NCI-H226 (cell line): ENCODE measurements at regions not wholly inside any gene's neighbourhood (a gene's known extent, or its start where the extent isn't known, plus 50 kb on each side); places are given as distances from the start of the nearest gene placed in this dataset.

Experiments used
- DNase-seq: peaks from one replicate; pipeline ENCODE4 v3.0.0-alpha.2; 2015

DNA sequence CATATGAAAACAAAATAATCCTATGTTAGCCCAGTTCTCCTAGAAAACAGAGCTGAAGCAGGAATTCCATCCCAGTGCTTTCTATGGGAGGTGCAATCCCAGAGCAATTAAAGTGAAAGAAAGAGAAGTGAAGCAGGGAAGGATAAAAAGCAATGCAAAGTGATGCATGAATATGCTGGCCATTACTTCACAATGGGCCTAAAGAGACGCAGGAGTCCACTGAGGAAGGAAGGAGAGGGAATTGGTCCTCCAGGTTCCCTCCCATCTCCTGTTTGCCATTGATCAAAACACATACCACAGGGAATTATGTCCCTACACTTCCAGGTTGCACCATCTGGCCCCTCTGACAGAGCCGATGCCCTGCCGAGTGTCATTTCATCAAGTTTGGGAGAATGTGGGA, 392.2 kb upstream of the NFE2L3 start:
- no peak for DNase-seq

DNA sequence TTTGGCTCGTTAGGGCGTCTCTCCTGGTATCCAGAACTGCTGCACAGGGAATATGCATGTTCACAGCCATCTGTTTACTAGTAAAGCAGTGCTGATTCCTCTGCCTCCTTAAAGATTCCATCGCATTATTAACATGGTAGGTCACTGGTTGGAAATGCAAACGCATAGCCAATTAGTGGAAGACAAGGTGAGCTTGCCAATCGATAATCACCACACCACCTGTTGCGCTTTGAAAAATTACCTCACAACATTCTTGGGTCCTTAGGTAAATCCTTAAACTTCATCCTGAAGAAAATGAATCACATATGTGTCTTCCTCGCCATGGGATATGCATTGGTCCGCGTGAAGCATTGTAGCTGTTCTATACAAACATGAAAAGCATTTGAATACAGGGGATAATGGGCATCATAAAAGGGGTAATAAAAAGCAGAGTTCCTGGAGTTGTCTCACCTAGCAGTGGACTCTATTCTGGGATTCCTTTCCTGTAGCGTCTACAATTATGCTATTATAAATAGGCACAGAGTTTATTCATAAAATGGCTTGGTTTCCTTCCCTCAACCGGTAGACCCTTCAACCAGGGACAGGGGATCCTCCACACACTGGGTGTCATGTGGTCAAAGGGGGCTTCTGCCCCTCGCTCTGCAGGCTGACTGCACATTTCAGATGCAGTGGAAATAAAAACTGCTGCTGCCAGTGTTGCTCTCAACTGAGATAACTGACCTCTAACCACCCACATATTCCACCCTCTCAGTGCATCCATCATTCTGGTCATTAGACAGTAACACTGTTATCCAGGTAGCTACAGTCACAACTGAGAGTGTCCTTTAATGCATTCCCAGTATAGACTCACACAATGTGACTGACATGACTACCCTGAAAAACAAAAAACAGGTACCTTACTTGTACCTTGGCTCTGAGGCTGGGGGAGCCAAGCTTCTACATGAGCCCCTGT, 389.2 kb upstream of the NFE2L3 start:
- no peak for DNase-seq

- DNase-seq, result no peak
Measured at GRCh38 chr7:25763463-25763860, 388.5 kb upstream of the NFE2L3 start.

DNA sequence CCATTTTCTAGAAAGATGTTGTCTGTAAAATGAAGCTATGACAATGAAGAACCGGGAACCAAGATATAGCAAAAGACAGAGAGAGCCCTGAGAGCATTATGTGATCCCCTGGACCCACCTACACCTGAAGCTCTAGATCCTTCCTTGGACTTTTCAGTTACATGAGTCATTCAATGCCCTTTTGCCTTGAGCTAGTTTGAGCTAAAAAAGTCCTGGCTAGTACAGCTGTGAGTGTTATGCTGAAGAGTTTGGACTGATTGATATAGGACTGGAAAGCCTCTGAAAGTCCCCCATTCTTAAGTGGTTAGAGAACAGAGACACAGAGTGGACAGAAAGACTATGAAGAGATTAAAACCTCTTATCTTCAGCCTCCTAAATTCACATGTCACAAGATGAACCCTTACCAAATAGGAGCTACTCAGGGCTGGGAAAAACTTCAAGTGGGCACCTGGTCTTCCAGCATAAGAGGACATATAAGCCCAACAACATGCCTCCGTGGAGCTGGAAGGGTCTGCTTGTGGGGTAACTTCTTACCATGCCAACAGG, 386.8 kb upstream of the NFE2L3 start:
- no peak for DNase-seq

DNA sequence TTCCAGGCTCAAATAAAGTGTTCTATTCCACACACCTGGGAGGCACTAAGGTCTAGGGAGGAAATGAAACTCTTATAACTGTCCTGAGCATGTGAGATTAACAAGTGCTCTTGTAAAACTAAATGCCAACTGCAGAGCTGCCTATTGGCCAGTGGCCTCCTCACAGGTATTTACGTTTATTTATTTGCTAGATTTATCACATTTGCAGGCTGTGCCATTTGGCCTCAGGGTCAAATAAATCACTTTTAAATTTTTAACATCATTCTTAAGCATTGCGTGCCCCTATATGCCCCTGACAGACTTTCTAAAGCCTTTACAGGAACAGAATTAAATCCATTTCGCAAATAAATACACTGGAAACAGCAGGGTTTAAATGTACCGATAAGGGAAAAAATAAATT, 381.8 kb upstream of the NFE2L3 start:
- no peak for DNase-seq

- DNase-seq, result no peak
Measured at GRCh38 chr7:25770670-25771069, 381.3 kb upstream of the NFE2L3 start.

GRCh38 chr7:25771491-25771890, 380.5 kb upstream of the NFE2L3 start:
- DNase-seq, result no peak

DNA sequence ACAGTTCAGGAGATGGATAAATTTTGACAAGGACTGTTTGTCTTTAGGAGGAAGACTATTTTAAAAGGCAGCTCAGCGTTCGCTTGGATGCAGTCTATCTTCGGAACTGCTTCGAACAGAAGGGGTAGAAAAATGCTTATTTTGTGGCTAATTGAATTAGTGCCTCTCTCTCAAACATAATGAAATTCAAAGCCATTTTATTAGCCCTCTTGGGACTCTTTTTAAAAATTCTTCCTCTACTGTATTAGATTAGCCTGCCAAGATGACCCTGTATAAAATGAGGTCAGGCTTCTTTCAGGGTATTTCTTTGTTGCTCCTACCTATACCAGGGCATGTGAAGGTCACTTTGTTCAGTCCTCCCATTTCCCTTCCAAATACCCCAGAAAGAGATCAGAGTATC, 379.2 kb upstream of the NFE2L3 start:
- DNase-seq, result no peak

GRCh38 chr7:25774675-25775074, 377.3 kb upstream of the NFE2L3 start:
- no peak for DNase-seq

GRCh38 chr7:25775570-25775969, 376.4 kb upstream of the NFE2L3 start:
- no peak for DNase-seq

- no peak for DNase-seq
Measured at GRCh38 chr7:25775999-25776743, 375.8 kb upstream of the NFE2L3 start.

- DNase-seq, result no peak
Measured at GRCh38 chr7:25776744-25777123, 375.3 kb upstream of the NFE2L3 start.

DNA sequence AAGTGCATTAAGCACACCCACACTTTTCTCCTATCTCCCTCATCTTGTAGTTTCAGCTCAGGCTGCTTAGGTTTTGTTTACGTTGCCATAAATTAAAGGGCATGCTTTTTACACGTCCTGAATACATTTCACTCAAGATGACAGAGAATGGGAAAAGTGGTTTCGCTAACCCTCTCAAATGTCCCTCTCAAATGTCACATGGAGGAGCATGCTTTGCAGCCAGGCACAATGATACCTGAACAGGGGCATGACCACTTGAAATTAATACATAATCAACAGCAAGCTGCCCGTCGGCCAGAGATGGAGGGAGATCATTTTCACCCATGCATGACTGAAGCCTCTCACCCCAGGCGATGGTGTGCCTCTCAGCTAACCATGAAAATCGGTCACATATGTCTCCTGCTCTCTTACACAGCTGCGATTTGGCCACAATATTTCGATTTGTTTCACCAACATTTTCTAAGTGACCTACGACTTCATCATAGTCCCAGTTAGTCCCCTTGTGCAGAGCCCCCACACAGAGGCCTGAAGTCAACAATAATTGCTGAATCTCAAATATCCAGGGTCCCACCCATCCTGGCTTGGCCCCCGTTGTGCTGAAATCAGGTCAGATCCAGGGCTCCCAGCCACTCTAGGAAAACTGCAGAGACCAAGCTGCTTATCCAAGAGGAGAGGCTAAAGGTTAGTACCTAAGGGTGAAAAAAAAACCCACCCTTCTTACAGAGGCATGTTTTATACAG, 373.9 kb upstream of the NFE2L3 start:
- DNase-seq, result no peak

- no peak for DNase-seq
Measured at GRCh38 chr7:25779002-25779546, 372.9 kb upstream of the NFE2L3 start.

- no peak for DNase-seq
Measured at GRCh38 chr7:25780904-25781303, 371.1 kb upstream of the NFE2L3 start.

DNA sequence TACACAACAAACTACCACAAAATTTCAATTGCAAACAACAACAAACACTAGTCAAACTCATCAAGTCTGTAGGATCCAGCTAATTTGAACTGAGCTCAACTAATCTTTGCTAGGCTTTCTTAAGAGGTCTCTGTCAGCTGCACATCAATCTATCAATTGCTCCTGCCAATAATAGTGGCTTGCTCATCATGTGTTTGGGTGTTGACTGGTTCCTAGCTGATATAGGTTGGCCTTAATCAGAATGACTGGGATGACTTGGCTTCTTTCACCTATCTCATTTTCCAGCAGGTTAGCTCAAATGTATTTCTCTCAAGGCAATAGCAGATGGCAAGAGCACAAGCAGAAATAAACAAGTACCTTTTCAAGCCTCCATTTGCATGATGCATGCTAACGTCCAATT, 370.3 kb upstream of the NFE2L3 start:
- DNase-seq, result no peak

- no peak for DNase-seq
Measured at GRCh38 chr7:25786936-25787335, 365.1 kb upstream of the NFE2L3 start.

GRCh38 chr7:25787336-25787735, 364.7 kb upstream of the NFE2L3 start:
- DNase-seq, result no peak

DNA sequence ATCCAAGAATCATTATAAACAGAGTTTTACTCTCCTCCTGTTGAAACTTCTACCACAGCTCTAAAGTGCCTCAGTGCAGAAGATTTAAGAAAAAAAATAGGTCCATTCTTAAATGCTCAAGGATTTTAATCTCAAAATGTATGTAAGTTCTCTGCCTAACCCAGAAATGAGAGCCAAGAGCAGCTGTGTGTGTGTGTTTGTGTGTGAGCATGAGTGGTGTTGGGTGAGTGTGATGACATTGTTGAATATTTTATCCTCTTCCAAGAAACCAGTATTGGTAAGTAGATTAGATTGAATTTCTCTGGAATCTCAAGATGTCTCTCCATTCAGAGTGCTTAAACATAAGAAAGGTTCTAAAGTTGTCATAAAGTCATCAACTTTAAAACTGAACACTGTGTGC, 363.6 kb upstream of the NFE2L3 start:
- no peak for DNase-seq

DNA sequence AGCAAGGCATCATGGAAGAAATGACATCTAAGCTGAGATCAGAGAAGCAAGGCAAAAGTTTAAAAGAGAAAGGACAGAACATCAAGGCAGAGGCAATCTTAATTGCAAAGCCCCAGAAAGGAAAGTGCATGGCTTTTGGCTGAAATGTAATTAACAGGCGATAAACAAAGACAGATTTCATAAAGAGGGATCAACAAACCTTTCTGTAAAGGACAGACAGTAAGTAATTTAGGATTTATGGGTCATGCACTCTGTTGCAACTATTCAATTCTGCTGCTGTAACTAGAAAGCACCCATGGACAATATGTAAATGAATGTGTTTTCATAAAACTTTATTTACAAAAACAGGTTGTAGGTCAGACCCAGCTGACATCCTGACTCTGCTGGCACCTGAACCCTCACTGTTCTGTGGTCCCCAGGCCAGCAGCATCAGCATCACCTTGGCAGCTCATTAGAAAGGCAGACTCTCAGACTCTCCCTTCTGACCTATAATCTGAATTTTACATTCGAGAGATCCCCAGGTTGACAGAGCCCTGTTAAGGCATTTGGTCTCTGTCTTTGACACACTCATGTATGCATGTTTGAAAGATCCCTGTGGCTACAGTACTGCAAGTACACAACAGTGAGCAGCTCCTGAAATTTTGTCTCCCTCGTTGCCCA, 362.9 kb upstream of the NFE2L3 start:
- DNase-seq, result no peak

DNA sequence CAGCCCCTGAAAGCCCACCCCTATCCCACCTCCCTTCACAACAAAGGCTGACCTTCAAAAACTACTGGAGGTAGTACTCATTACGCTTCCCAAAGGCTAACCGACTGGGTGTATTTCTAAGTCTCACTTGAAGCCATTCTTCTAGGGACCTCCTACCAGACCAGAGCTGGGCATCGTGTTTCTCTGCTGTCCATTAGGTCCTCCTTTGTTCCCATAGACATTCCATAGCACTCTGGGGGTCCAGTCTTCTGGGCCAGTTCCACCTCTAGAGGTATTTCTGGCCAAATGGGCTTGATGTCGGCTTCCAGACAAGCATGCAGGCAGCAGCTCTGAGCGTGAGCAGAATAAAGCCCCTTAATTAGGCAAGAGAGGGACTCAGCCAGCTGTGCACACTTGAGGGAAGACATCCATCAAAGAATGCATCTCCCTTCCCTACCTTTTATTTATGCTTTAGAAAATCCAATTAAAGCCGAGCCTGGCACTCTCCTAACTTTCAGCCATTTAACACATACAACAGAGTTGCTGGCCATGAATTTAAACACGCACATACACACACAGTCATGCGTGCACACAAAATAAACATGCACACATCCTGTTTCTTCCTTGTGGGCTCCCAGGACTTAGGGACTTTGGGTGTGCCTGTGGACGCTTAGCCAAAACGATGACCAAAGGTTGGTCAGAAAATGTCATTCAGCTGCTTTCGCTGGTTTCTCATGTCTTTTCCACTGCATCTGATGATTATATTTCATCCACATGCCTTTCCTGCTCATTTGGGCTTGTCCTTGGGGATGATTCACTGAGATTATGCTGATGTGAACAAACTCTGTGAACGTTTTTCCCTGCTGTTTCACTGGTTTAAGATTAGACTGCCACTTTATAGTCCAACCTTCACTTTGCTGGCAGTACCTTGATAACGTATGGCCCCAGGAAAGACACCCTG, 362.0 kb upstream of the NFE2L3 start:
- DNase-seq, result no peak
